Endodermal cell (in vitro differentiated cells): ENCODE measurements at regions not wholly inside any gene's neighbourhood (a gene's known extent, or its start where the extent isn't known, plus 50 kb on each side); places are given as distances from the start of the nearest gene placed in this dataset.

Experiments
- DNase-seq: peaks from one replicate; pipeline ENCODE4 v3.0.0-alpha.2; 2017
- H3K27ac ChIP-seq: 2 replicates; pipeline ENCODE4 v1.5.1; 2013; ENCODE audit warnings: mild to moderate bottlenecking, low read depth, low read length, moderate library complexity
- H3K27me3 ChIP-seq: 2 replicates; pipeline ENCODE4 v1.6.1; 2013; ENCODE audit warnings: mild to moderate bottlenecking, low read length, moderate library complexity; ENCODE audit not compliant: insufficient read depth, control insufficient read depth, poor library complexity, severe bottlenecking
- H3K36me3 ChIP-seq: 2 replicates; pipeline ENCODE4 v1.7.0; 2013; ENCODE audit warnings: mild to moderate bottlenecking, low read length, moderate library complexity; ENCODE audit not compliant: control insufficient read depth, insufficient read depth
- H3K4me1 ChIP-seq: one replicate; pipeline ENCODE4 v1.7.0; 2013; ENCODE audit warnings: low read length; ENCODE audit not compliant: control insufficient read depth, insufficient read depth
- H3K4me3 ChIP-seq: 2 replicates; pipeline ENCODE4 v1.5.1; 2013; ENCODE audit warnings: mild to moderate bottlenecking, low read length, moderate library complexity
- H3K9ac ChIP-seq: 2 replicates; pipeline ENCODE4 v1.6.1; 2013; ENCODE audit warnings: mild to moderate bottlenecking, low read length, moderate library complexity; ENCODE audit not compliant: poor library complexity, severe bottlenecking; ENCODE audit errors: extremely low read depth
- H3K9me3 ChIP-seq: 2 replicates; pipeline ENCODE4 v1.6.1; 2013; ENCODE audit warnings: mild to moderate bottlenecking, low read length, moderate library complexity; ENCODE audit not compliant: control insufficient read depth
- H3K27ac Mint-ChIP-seq: 2 replicates; pipeline ENCODE4 v1.8.0; 2020; ENCODE audit warnings: mixed read lengths
- H3K27me3 Mint-ChIP-seq: 2 replicates; pipeline ENCODE4 v1.8.0; 2021; ENCODE audit warnings: mild to moderate bottlenecking, mixed read lengths; ENCODE audit not compliant: insufficient read depth
- H3K36me3 Mint-ChIP-seq: 2 replicates; pipeline ENCODE4 v1.8.0; 2020; ENCODE audit warnings: low read depth, mixed read lengths
- H3K4me1 Mint-ChIP-seq: 2 replicates; pipeline ENCODE4 v1.8.0; 2020; ENCODE audit warnings: mixed read lengths
- H3K4me3 Mint-ChIP-seq: 2 replicates; pipeline ENCODE4 v1.8.0; 2020; ENCODE audit warnings: mild to moderate bottlenecking, moderate library complexity, mixed read lengths
- H3K9me3 Mint-ChIP-seq: 2 replicates; pipeline ENCODE4 v1.8.0; 2020; ENCODE audit warnings: mild to moderate bottlenecking, mixed read lengths
- CTCF ChIP-seq: fragments of 200-600 bp; sonication (generic); conservative IDR thresholded peaks from 2 replicates; pipeline ENCODE4 v1.5.0; 2021; ENCODE audit warnings: antibody characterized with exemption, mild to moderate bottlenecking
- WGBS, 2 experiments: methylation state at CpG; one replicate each; pipeline versions ENCODE4 v1.1.5 to v1.1.7; 2013; ENCODE audit warnings: missing lambda C conversion rate in 2 of 2, mixed read lengths in 1 of 2; ENCODE audit not compliant: insufficient coverage in 1 of 2, insufficient read length in 1 of 2; 5-methylcytosine and 5-hydroxymethylcytosine counted together

- Mint-ChIP-seq H3K9me3 (no peaks in the 10 kb centered on the region), H3K27me3 (no peaks in the 10 kb centered on the region), H3K36me3 (no peaks in the 10 kb centered on the region), H3K4me1 (no peaks in the 10 kb centered on the region), H3K27ac (no peak overlapping the region), H3K4me3 (no peak overlapping the region)
- Histone ChIP-seq H3K36me3 (no peaks in the 10 kb centered on the region), H3K9me3 (no peaks in the 10 kb centered on the region), H3K27me3 (no peaks in the 10 kb centered on the region), H3K4me3 (no peak overlapping the region), H3K27ac (no peak overlapping the region), H3K9ac (no peak overlapping the region), H3K4me1 (no peaks in the 10 kb centered on the region)
- no peak for TF ChIP-seq CTCF
- no peak for DNase-seq
- 70 to 76% methylated on average over 5 to 9 of the region's 9 CpGs for WGBS, 2 experiments
Measured at GRCh38 chr20:62589150-62589498, 53.2 kb upstream of the SLCO4A1 start.

- no peaks in the 10 kb centered on the region for H3K27me3 Mint-ChIP-seq
- Histone ChIP-seq H3K36me3 (no peaks in the 10 kb centered on the region), H3K27ac (no peak overlapping the region), H3K27me3 (no peaks in the 10 kb centered on the region), H3K9me3 (no peaks in the 10 kb centered on the region), H3K4me3 (no peak overlapping the region), H3K9ac (no peak overlapping the region), H3K4me1 (no peaks in the 10 kb centered on the region)
- H3K9me3 Mint-ChIP-seq = no peaks in the 10 kb centered on the region
- H3K27ac Mint-ChIP-seq = no peak overlapping the region
- TF ChIP-seq CTCF = no peak
- no peak overlapping the region for H3K4me3 Mint-ChIP-seq
- 87 to 90% methylated on average over 7 to 14 of the region's 14 CpGs for WGBS, 2 experiments
- DNase-seq = no peak
- no peaks in the 10 kb centered on the region for H3K36me3 Mint-ChIP-seq
- H3K4me1 Mint-ChIP-seq = no peaks in the 10 kb centered on the region
Measured at GRCh38 chr20:62589720-62590119, 52.6 kb upstream of the SLCO4A1 start.

- no peaks in the 10 kb centered on the region for H3K9me3 Mint-ChIP-seq
- Histone ChIP-seq H3K9me3 (no peaks in the 10 kb centered on the region), H3K9ac (no peak overlapping the region), H3K4me3 (no peak overlapping the region), H3K27ac (no peak overlapping the region), H3K27me3 (no peaks in the 10 kb centered on the region), H3K4me1 (no peaks in the 10 kb centered on the region), H3K36me3 (no peaks in the 10 kb centered on the region)
- TF ChIP-seq CTCF = no peak
- WGBS, 2 experiments = 90 to 94% methylated on average over 9 to 23 of the region's 23 CpGs
- H3K36me3 Mint-ChIP-seq = no peaks in the 10 kb centered on the region
- H3K4me1 Mint-ChIP-seq = no peaks in the 10 kb centered on the region
- H3K4me3 Mint-ChIP-seq = no peak overlapping the region
- no peak overlapping the region for H3K27ac Mint-ChIP-seq
- DNase-seq = no peak
- H3K27me3 Mint-ChIP-seq = peaks cover 2% of the 10 kb centered on the region
Measured at GRCh38 chr20:62590309-62591121, 51.8 kb upstream of the SLCO4A1 start.
